ENCODE measurements at regions not wholly inside any gene's neighbourhood (a gene's known extent, or its start where the extent isn't known, plus 50 kb on each side); places are given as distances from the start of the nearest gene placed in this dataset.

- TF ChIP-seq, protein P1, sequence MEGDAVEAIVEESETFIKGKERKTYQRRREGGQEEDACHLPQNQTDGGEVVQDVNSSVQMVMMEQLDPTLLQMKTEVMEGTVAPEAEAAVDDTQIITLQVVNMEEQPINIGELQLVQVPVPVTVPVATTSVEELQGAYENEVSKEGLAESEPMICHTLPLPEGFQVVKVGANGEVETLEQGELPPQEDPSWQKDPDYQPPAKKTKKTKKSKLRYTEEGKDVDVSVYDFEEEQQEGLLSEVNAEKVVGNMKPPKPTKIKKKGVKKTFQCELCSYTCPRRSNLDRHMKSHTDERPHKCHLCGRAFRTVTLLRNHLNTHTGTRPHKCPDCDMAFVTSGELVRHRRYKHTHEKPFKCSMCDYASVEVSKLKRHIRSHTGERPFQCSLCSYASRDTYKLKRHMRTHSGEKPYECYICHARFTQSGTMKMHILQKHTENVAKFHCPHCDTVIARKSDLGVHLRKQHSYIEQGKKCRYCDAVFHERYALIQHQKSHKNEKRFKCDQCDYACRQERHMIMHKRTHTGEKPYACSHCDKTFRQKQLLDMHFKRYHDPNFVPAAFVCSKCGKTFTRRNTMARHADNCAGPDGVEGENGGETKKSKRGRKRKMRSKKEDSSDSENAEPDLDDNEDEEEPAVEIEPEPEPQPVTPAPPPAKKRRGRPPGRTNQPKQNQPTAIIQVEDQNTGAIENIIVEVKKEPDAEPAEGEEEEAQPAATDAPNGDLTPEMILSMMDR (IDR thresholded peaks at IDR 0.05; ENCODE audit: control insufficient read depth, insufficient read depth, low read depth, low read length, missing control alignments) = no peak
- DNase-seq (ENCODE audit: low read depth) = peak; percentile 8
- no peak overlapping the region for H3K4me3 ChIP-seq (ENCODE audit: control insufficient read depth, low read depth, low read length)
These were observed 855.3 kb downstream of the MCTP2 start for GRCh38 chr15:95086531-95087252.

DNA sequence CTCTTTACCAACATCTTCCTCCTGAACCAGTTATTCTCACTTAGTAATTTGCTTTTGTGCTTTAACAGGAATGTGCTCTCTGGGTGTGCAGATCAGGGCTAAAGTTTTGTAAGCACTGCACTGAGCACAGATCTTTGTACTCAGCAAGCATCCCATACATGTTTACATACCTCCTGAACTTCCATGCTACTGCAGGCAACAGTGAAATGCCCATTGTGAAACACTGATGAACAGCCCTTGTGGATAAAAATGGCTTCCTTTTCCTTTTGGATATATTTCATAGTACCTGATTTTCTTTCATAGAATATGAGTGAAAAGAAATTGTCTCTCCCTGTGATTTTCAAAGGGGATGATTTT is 855.9 kb downstream of the MCTP2 start:
- DNase-seq (ENCODE audit: low read depth) = no peak
- no peak overlapping the region for H3K4me3 ChIP-seq (ENCODE audit: control insufficient read depth, low read depth, low read length)
- TF ChIP-seq, protein P1 (IDR thresholded peaks at IDR 0.05; ENCODE audit: control insufficient read depth, insufficient read depth, low read depth, low read length, missing control alignments) = no peak

DNA sequence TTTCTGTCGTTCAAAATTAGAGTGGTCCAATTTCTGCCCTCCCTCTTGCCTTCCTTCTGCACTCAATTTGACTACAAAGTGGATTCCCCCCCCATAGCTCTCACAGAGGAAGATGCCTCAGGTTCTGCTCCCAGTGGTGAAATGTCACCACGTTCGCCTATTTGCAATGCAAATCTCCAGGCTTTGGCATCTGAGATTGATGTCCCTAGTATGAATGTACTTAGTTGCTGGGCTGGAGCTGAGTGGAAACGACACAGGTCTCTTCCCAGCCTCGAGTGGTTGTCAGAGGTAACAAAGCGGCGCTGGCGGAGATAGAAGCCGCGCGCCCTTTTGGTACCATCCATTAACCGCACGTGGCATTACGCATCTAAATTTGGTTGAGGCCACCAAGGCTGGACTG is 860.1 kb downstream of the MCTP2 start:
- TF ChIP-seq, protein P1 (IDR thresholded peaks at IDR 0.05; ENCODE audit: control insufficient read depth, insufficient read depth, low read depth, low read length, missing control alignments) = no peak
- no peak for DNase-seq (ENCODE audit: low read depth)

DNA sequence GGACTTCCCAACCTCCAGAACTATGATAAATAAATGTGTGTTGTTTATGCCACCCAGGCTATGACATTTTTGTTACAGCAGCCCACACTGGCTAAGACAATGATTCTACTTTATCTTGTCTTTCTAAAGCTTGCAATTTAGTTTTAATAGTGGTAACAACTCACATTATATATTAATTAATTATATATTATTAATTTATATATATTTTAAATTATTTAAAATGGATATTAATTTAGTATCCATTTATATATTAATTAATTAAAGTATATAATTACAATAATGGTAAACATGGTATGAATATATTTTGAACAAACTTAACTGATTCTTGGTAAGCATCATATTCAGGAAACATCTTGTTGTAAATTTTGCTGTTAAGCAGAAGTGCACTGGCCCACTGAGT is 863.9 kb downstream of the MCTP2 start:
- DNase-seq (ENCODE audit: low read depth) = no peak
- H3K4me3 ChIP-seq (ENCODE audit: control insufficient read depth, low read depth, low read length) = no peak overlapping the region
- TF ChIP-seq, protein P1 (IDR thresholded peaks at IDR 0.05; ENCODE audit: control insufficient read depth, insufficient read depth, low read depth, low read length, missing control alignments) = no peak

More for the DNA sequence above, 860.1 kb downstream of the MCTP2 start:
- no peak overlapping the region for H3K4me3 ChIP-seq (ENCODE audit: control insufficient read depth, low read depth, low read length)

GRCh38 chr15:95096651-95097050 is 865.3 kb downstream of the MCTP2 start:
- no peak for DNase-seq (ENCODE audit: low read depth)
- TF ChIP-seq, protein P1 (IDR thresholded peaks at IDR 0.05; ENCODE audit: control insufficient read depth, insufficient read depth, low read depth, low read length, missing control alignments) = no peak
- H3K4me3 ChIP-seq (ENCODE audit: control insufficient read depth, low read depth, low read length) = no peak overlapping the region

DNA sequence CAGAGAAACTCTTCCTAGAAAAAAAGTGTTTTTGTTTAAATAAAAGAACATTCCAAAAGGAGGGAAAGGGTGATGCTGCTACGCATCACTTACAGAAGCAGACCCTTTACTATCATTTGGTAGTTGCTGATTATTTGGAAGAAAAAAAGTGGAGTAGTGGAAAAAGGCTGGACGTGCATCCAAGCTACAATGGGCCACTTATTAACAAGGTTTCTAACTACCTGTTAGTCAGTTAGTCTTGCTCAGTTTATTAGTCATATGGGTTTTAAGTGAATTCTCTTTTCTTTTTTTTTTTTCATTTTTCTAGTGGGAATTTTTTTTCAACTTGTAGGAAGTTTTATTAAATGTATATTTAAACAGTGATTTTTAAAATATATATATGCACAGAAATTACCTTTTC is 866.0 kb downstream of the MCTP2 start:
- H3K4me3 ChIP-seq (ENCODE audit: control insufficient read depth, low read depth, low read length) = no peak overlapping the region
- DNase-seq (ENCODE audit: low read depth) = no peak
- TF ChIP-seq, protein P1 (IDR thresholded peaks at IDR 0.05; ENCODE audit: control insufficient read depth, insufficient read depth, low read depth, low read length, missing control alignments) = no peak

All from AG09309 (cell line).